ENCODE measurements at regions not wholly inside any gene's neighbourhood (a gene's known extent, or its start where the extent isn't known, plus 50 kb on each side); places are given as distances from the start of the nearest gene placed in this dataset.

DNA sequence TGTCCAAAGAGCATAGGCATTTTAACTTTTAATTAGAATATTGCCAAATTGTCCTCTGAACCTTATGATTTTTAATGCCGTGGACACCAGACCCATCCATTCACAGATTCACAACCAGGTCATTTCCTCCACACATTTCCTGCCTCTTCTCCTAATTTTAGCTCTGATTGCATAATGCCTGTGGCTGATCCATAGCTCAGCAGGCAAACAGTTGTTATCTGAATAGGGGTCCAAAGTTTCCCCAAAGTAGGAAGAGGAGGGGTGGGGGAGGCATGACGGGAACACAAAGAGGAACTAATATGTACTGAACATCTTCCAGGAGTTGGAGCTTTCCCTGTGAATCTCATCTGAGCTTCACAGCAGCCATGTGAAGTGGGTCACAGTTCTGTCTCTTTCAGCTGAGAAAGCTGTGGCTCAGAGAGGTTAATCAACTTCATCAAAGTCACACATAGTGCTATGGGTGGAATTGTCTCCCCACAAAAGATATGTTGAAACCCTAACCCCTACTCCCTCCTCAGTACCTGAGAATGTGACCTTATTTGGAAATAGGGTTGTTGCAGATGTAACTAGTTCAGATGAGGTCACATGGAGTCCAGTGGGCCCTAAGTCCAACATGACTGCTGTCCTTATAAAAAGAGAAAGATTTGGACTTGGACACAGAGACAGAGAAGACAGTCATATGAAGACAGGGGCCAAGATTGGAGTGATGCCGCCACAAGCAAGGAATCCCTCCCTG is 106.7 kb upstream of the AGBL1 start:
- Histone ChIP-seq H3K4me1 (ENCODE audit: control insufficient read depth in 2 of 2, insufficient read depth in 2 of 2, low read length in 2 of 2) (no peaks in the 10 kb centered on the region), H4K20me1 (ENCODE audit: control insufficient read depth, insufficient read depth, low read length, poor library complexity, severe bottlenecking) (no peaks in the 10 kb centered on the region), H3K27me3 (replicated peaks in 1 of 4; ENCODE audit: control extremely low read depth in 1 of 4, control insufficient read depth in 3 of 4, insufficient read depth in 4 of 4, low read length in 3 of 4) (peaks cover 0 to 1% (median 0%) of the 10 kb centered on the region in 4 experiments), H3K4me2 (replicated peaks; ENCODE audit: low read depth, low read length, poor library complexity, severe bottlenecking) (no peak overlapping the region), H3K4me3 (ENCODE audit: control extremely low read depth in 1 of 5, extremely low read depth in 1 of 5, insufficient read depth in 1 of 5, low read depth in 2 of 5, low read length in 4 of 5) (no peak overlapping the region), H3K27ac (ENCODE audit: low read length in 2 of 2) (no peak overlapping the region), H3K9ac (ENCODE audit: low read length) (no peak overlapping the region), H3K79me2 (ENCODE audit: control insufficient read depth, insufficient read depth, low read length) (no peaks in the 10 kb centered on the region), H3K9me3 (ENCODE audit: control extremely low read depth in 1 of 3, control insufficient read depth in 2 of 3, insufficient read depth in 1 of 3, low read length in 2 of 3) (peaks cover 0 to 3% (median 0%) of the 10 kb centered on the region in 3 donors), H2AFZ (ENCODE audit: insufficient read depth, low read depth, low read length, poor library complexity, severe bottlenecking) (no peak overlapping the region), H3K36me3 (replicated peaks in 1 of 2; ENCODE audit: control extremely low read depth in 1 of 2, control insufficient read depth in 1 of 2, extremely low read depth in 1 of 2, insufficient read depth in 2 of 2, low read length in 1 of 2) (no peaks in the 10 kb centered on the region)
- CTCF ChIA-PET, result no interaction called here
- Mint-ChIP-seq H3K4me3 (no peak overlapping the region), H3K9me3 (ENCODE audit: insufficient read depth) (no peaks in the 10 kb centered on the region), H3K4me1 (no peaks in the 10 kb centered on the region), H3K27ac (no peak overlapping the region), H3K27me3 (peaks cover 19% of the 10 kb centered on the region)
- no peak for DNase-seq
- intact Hi-C loops (cut with micrococcal nuclease), result no loop called here
- POLR2A ChIA-PET, result no interaction called here
- TF ChIP-seq, protein P1, sequence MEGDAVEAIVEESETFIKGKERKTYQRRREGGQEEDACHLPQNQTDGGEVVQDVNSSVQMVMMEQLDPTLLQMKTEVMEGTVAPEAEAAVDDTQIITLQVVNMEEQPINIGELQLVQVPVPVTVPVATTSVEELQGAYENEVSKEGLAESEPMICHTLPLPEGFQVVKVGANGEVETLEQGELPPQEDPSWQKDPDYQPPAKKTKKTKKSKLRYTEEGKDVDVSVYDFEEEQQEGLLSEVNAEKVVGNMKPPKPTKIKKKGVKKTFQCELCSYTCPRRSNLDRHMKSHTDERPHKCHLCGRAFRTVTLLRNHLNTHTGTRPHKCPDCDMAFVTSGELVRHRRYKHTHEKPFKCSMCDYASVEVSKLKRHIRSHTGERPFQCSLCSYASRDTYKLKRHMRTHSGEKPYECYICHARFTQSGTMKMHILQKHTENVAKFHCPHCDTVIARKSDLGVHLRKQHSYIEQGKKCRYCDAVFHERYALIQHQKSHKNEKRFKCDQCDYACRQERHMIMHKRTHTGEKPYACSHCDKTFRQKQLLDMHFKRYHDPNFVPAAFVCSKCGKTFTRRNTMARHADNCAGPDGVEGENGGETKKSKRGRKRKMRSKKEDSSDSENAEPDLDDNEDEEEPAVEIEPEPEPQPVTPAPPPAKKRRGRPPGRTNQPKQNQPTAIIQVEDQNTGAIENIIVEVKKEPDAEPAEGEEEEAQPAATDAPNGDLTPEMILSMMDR (IDR thresholded peaks at IDR 0.05), result no peak
- TF ChIP-seq EZH2 (IDR thresholded peaks at IDR 0.05; ENCODE audit: borderline replicate concordance, insufficient read depth, low read depth, low read length, poor library complexity, severe bottlenecking), result no peak
- ATAC-seq (ENCODE audit: low read depth), result no peak
- 58% methylated on average over 3 of the region's 3 CpGs for WGBS (ENCODE audit: insufficient coverage)

DNA sequence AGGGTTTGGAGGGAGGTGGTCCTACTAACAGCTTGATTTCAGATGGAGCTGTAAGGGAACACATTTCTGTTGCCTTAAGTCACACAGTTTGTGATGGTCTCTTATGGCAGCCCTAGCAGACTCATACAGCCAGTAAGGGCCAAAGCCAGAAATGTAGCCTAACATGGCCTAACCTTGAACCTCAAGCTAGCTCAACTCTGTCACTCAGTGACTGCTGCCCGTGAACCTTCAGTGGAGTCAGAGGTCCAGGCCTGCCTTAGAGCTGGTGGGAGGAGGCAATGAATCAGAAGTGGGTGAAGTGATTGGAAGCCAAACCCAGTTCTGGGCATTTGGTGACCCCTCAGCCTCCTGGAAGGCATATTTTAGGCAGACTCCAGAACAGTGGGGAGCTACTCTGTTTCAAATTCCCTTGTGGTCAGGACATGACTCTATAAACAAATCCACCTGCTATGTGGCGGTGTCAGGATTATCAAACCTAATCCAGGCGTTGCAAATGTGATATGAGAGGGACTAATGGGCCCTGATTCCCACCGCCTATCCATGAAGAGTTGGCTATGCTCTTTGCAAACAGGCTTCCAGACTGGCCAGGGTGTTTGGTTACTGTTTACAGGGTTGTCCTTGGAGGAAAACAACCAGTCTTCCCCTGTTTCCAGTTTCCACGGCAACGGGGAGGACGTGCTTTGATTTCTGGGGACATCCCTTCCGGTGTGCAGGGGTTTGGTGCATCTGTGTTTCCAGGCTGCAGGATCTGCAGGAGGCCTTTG is 105.9 kb upstream of the AGBL1 start:
- H3K4me2 ChIP-seq (replicated peaks; ENCODE audit: low read depth, low read length, poor library complexity, severe bottlenecking), result no peak overlapping the region
- no peak for ATAC-seq (ENCODE audit: low read depth)

More for the DNA sequence above, 105.9 kb upstream of the AGBL1 start:
- no peak overlapping the region for H3K4me3 Mint-ChIP-seq
- WGBS (ENCODE audit: insufficient coverage), result 84% methylated on average over 7 of the region's 8 CpGs
- Histone ChIP-seq H3K27me3 (replicated peaks in 1 of 4; ENCODE audit: control extremely low read depth in 1 of 4, control insufficient read depth in 3 of 4, insufficient read depth in 4 of 4, low read length in 3 of 4) (peaks cover 0 to 3% (median 0%) of the 10 kb centered on the region in 4 experiments), H3K4me3 (ENCODE audit: control extremely low read depth in 1 of 5, extremely low read depth in 1 of 5, insufficient read depth in 1 of 5, low read depth in 2 of 5, low read length in 4 of 5) (no peak overlapping the region), H3K9ac (ENCODE audit: low read length) (no peak overlapping the region), H4K20me1 (ENCODE audit: control insufficient read depth, insufficient read depth, low read length, poor library complexity, severe bottlenecking) (no peaks in the 10 kb centered on the region), H3K27ac (ENCODE audit: low read length in 2 of 2) (no peak overlapping the region), H3K36me3 (replicated peaks in 1 of 2; ENCODE audit: control extremely low read depth in 1 of 2, control insufficient read depth in 1 of 2, extremely low read depth in 1 of 2, insufficient read depth in 2 of 2, low read length in 1 of 2) (no peaks in the 10 kb centered on the region), H2AFZ (ENCODE audit: insufficient read depth, low read depth, low read length, poor library complexity, severe bottlenecking) (no peak overlapping the region), H3K4me1 (ENCODE audit: control insufficient read depth in 2 of 2, insufficient read depth in 2 of 2, low read length in 2 of 2) (no peaks in the 10 kb centered on the region), H3K9me3 (ENCODE audit: control extremely low read depth in 1 of 3, control insufficient read depth in 2 of 3, insufficient read depth in 1 of 3, low read length in 2 of 3) (peaks cover 0 to 3% (median 0%) of the 10 kb centered on the region in 3 donors), H3K79me2 (ENCODE audit: control insufficient read depth, insufficient read depth, low read length) (no peaks in the 10 kb centered on the region)
- H3K4me1 Mint-ChIP-seq, result no peaks in the 10 kb centered on the region
- intact Hi-C loops (cut with micrococcal nuclease), result no loop called here
- no peak for DNase-seq
- H3K9me3 Mint-ChIP-seq (ENCODE audit: insufficient read depth), result no peaks in the 10 kb centered on the region
- H3K27ac Mint-ChIP-seq, result no peak overlapping the region
- no peak for TF ChIP-seq EZH2 (IDR thresholded peaks at IDR 0.05; ENCODE audit: borderline replicate concordance, insufficient read depth, low read depth, low read length, poor library complexity, severe bottlenecking)
- TF ChIP-seq, protein P1 (IDR thresholded peaks at IDR 0.05), result no peak
- peaks cover 19% of the 10 kb centered on the region for H3K27me3 Mint-ChIP-seq
- ChIA-PET POLR2A (no interaction called here), CTCF (no interaction called here)

All from B cell (primary cell).